ENCODE measurements at regions not wholly inside any gene's neighbourhood (a gene's known extent, or its start where the extent isn't known, plus 50 kb on each side); places are given as distances from the start of the nearest gene placed in this dataset.
"Not testable (repeated sequence)": the region's sequence is repeated elsewhere in the genome, so short reads cannot be mapped to it uniquely, and the experiment has no call there.

GRCh38 chr9:108743416-108743815 lies 112.4 kb downstream of the ACTL7B start:
- H3K36me3 ChIP-seq (replicated peaks in 1 of 2; ENCODE audit: control insufficient read depth in 1 of 2, insufficient read depth in 2 of 2, low read length in 2 of 2): no peaks in the 10 kb centered on the region
- whole genome bisulfite sequencing (ENCODE audit: insufficient coverage): 100% methylated on average over 1 of the region's 2 CpGs
- intact Hi-C loops (cut with micrococcal nuclease): no loop called here
- H3K36me3 Mint-ChIP-seq: no peaks in the 10 kb centered on the region
- H3K4me3 ChIP-seq (replicated peaks in 1 of 3; ENCODE audit: low read depth in 2 of 3, low read length in 3 of 3): no peak overlapping the region
- H3K27ac ChIP-seq (ENCODE audit: low read depth in 1 of 2, low read length in 2 of 2): no peak overlapping the region
- no peaks in the 10 kb centered on the region for H3K9me3 ChIP-seq (replicated peaks in 1 of 2; ENCODE audit: control insufficient read depth in 1 of 2, insufficient read depth in 1 of 2, low read length in 2 of 2)
- H3K9me3 Mint-ChIP-seq: peaks cover 0 to 2% (median 0%) of the 10 kb centered on the region in 7 donors
- no peak for TF ChIP-seq CTCF (IDR thresholded peaks at IDR 0.05)
- no peaks in the 10 kb centered on the region for H3K4me1 ChIP-seq (ENCODE audit: control insufficient read depth in 1 of 2, insufficient read depth in 2 of 2, low read length in 2 of 2)
- H2AFZ ChIP-seq (ENCODE audit: insufficient read depth, low read depth, low read length, poor library complexity, severe bottlenecking): no peak overlapping the region
- peaks cover 0 to 2% (median 0%) of the 10 kb centered on the region in 3 donors for H3K27me3 Mint-ChIP-seq (ENCODE audit: low read depth in 3 of 3)
- H3K4me2 ChIP-seq (replicated peaks; ENCODE audit: extremely low read depth, low read length, poor library complexity, severe bottlenecking): no peak overlapping the region
- no peak for DNase-seq
- no peaks in the 10 kb centered on the region for H3K4me1 Mint-ChIP-seq
- H3K27me3 ChIP-seq (ENCODE audit: control insufficient read depth in 2 of 2, insufficient read depth in 2 of 2, low read length in 2 of 2): no peaks in the 10 kb centered on the region
- no peak overlapping the region for H3K4me3 Mint-ChIP-seq
- no peaks in the 10 kb centered on the region for H3K79me2 ChIP-seq (ENCODE audit: insufficient read depth, low read length)
- H3K27ac Mint-ChIP-seq: no peak overlapping the region
- no peaks in the 10 kb centered on the region for H4K20me1 ChIP-seq (ENCODE audit: insufficient read depth, low read length)
- H3K9ac ChIP-seq (ENCODE audit: insufficient read depth, low read length, poor library complexity, severe bottlenecking): no peak overlapping the region

DNA sequence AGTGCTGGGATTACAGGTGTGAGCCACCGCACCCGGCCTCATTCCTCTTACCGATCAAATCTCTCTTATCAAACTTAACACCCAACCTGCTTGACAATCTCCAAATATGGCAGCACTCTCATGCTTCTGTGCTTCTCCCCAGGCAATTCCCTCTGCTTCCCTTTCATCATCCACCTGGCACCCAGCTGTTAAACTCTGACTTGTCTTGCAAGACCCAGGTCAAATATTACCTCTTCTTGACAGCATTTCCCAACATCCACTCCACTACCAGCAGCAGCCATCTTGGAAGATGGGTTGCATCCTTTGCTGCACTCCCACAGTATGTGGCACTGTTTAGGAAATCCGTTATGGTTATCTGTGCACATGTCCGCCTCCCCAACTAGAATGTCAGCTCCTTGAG lies 113.6 kb downstream of the ACTL7B start:
- no peak for TF ChIP-seq CTCF (IDR thresholded peaks at IDR 0.05)
- peaks cover 0 to 2% (median 0%) of the 10 kb centered on the region in 3 donors for H3K27me3 Mint-ChIP-seq (ENCODE audit: low read depth in 3 of 3)

DNA sequence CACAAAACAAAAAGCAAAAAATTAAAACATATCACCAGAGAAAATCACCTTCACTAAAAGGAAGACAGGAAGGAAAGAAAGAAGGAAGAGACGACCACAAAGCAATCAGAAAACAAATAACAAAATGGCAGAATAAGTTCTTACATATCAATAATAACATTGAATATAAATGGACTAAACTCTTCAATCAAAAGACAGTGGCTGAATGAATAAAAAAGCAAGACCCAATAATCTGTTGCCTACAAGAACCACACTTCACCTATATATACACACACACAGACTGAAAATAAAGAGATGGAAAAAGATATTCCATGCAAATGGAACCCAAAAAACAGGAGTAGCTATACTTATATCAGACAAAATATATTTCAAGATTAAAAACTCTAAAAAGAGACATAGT lies 124.5 kb downstream of the ACTL7B start:
- H4K20me1 ChIP-seq (ENCODE audit: insufficient read depth, low read length); H3K9ac ChIP-seq (ENCODE audit: insufficient read depth, low read length, poor library complexity, severe bottlenecking); H3K27ac Mint-ChIP-seq; H2AFZ ChIP-seq (ENCODE audit: insufficient read depth, low read depth, low read length, poor library complexity, severe bottlenecking); H3K36me3 Mint-ChIP-seq; H3K27me3 Mint-ChIP-seq (ENCODE audit: low read depth in 3 of 3); H3K9me3 ChIP-seq (replicated peaks in 1 of 2; ENCODE audit: control insufficient read depth in 1 of 2, insufficient read depth in 1 of 2, low read length in 2 of 2); DNase-seq; H3K4me2 ChIP-seq (replicated peaks; ENCODE audit: extremely low read depth, low read length, poor library complexity, severe bottlenecking); intact Hi-C loops (cut with micrococcal nuclease); H3K4me1 Mint-ChIP-seq; H3K79me2 ChIP-seq (ENCODE audit: insufficient read depth, low read length); H3K27ac ChIP-seq (ENCODE audit: low read depth in 1 of 2, low read length in 2 of 2); H3K4me1 ChIP-seq (ENCODE audit: control insufficient read depth in 1 of 2, insufficient read depth in 2 of 2, low read length in 2 of 2); H3K36me3 ChIP-seq (replicated peaks in 1 of 2; ENCODE audit: control insufficient read depth in 1 of 2, insufficient read depth in 2 of 2, low read length in 2 of 2); H3K4me3 ChIP-seq (replicated peaks in 1 of 3; ENCODE audit: low read depth in 2 of 3, low read length in 3 of 3); H3K27me3 ChIP-seq (ENCODE audit: control insufficient read depth in 2 of 2, insufficient read depth in 2 of 2, low read length in 2 of 2); H3K4me3 Mint-ChIP-seq: not testable (repeated sequence)
- WGBS (ENCODE audit: insufficient coverage): no CpG with 5 or more reads among the region's 1 CpG
- H3K9me3 Mint-ChIP-seq: peaks cover 5 to 25% (median 13%) of the 10 kb centered on the region in 7 donors

More for the DNA sequence above, 113.6 kb downstream of the ACTL7B start:
- intact Hi-C loops (cut with micrococcal nuclease): no loop called here
- no peak for DNase-seq
- Histone ChIP-seq H3K9me3 (replicated peaks in 1 of 2; ENCODE audit: control insufficient read depth in 1 of 2, insufficient read depth in 1 of 2, low read length in 2 of 2) (no peaks in the 10 kb centered on the region), H4K20me1 (ENCODE audit: insufficient read depth, low read length) (no peaks in the 10 kb centered on the region), H3K4me2 (replicated peaks; ENCODE audit: extremely low read depth, low read length, poor library complexity, severe bottlenecking) (no peak overlapping the region), H3K4me1 (ENCODE audit: control insufficient read depth in 1 of 2, insufficient read depth in 2 of 2, low read length in 2 of 2) (no peaks in the 10 kb centered on the region), H3K36me3 (replicated peaks in 1 of 2; ENCODE audit: control insufficient read depth in 1 of 2, insufficient read depth in 2 of 2, low read length in 2 of 2) (no peaks in the 10 kb centered on the region), H3K79me2 (ENCODE audit: insufficient read depth, low read length) (no peaks in the 10 kb centered on the region), H3K4me3 (replicated peaks in 1 of 3; ENCODE audit: low read depth in 2 of 3, low read length in 3 of 3) (no peak overlapping the region), H3K27ac (ENCODE audit: low read depth in 1 of 2, low read length in 2 of 2) (no peak overlapping the region), H3K27me3 (ENCODE audit: control insufficient read depth in 2 of 2, insufficient read depth in 2 of 2, low read length in 2 of 2) (no peaks in the 10 kb centered on the region), H2AFZ (ENCODE audit: insufficient read depth, low read depth, low read length, poor library complexity, severe bottlenecking) (no peak overlapping the region), H3K9ac (ENCODE audit: insufficient read depth, low read length, poor library complexity, severe bottlenecking) (no peak overlapping the region)
- no peaks in the 10 kb centered on the region for H3K36me3 Mint-ChIP-seq
- H3K4me1 Mint-ChIP-seq: no peaks in the 10 kb centered on the region
- peaks cover 0 to 2% (median 0%) of the 10 kb centered on the region in 7 donors for H3K9me3 Mint-ChIP-seq
- no peak overlapping the region for H3K27ac Mint-ChIP-seq
- 67% methylated on average over 3 of the region's 5 CpGs for WGBS (ENCODE audit: insufficient coverage)
- H3K4me3 Mint-ChIP-seq: no peak overlapping the region

Data from CD14-positive monocyte (primary cell).